IMR-90 (cell line): ENCODE measurements at regions not wholly inside any gene's neighbourhood (a gene's known extent, or its start where the extent isn't known, plus 50 kb on each side); places are given as distances from the start of the nearest gene placed in this dataset.

ENCODE experiments used
- ATAC-seq: fragments of 200-7000 bp; cut with Tn5 transposase; 2 replicates; pipeline ENCODE4 v1.9.1; 2020; ENCODE audit warnings: low read depth, mild to moderate bottlenecking, moderate library complexity
- BruUV-seq: library from RNA; stranded (reverse); fragments of 400-500 nt; replicated peaks from 2 replicates; lab custom pipeline; 2021; lab: Mats Ljungman, UMichigan
- CTCF ChIA-PET: fragments of 300-600 bp; formaldehyde crosslinking; extraction: SDS; loops from one replicate; lab custom pipeline; 2021; ENCODE audit warnings: antibody characterized with exemption; lab: Yijun Ruan, JAX
- POLR2A ChIA-PET: fragments of 300-600 bp; sonication (Branson Sonifier 250); formaldehyde crosslinking; loops from one replicate; lab custom pipeline; 2022; ENCODE audit warnings: antibody characterized with exemption; ENCODE audit not compliant: unreplicated experiment; lab: Charles Lee
- DNase-seq: peaks from one replicate; pipeline ENCODE4 v3.0.0; 2013
- H2AFZ ChIP-seq: replicated peaks from 2 replicates; pipeline ENCODE3; 2013; ENCODE audit warnings: low read length, mild to moderate bottlenecking; ENCODE audit not compliant: poor library complexity
- H2AK5ac ChIP-seq: 2 replicates; pipeline ENCODE4 v1.6.1; 2013; ENCODE audit warnings: low read depth, low read length, inconsistent platforms
- H2AK9ac ChIP-seq: replicated peaks from 2 replicates; pipeline ENCODE3; 2013; ENCODE audit warnings: mild to moderate bottlenecking, low read depth, low read length, moderate library complexity; ENCODE audit not compliant: poor library complexity
- H2BK120ac ChIP-seq: 2 replicates; pipeline ENCODE4 v1.6.1; 2013; ENCODE audit warnings: low read depth, low read length, inconsistent platforms
- H2BK15ac ChIP-seq: 3 replicates; pipeline ENCODE4 v1.6.1; 2013; ENCODE audit warnings: low read depth, low read length, inconsistent platforms
- H2BK20ac ChIP-seq: 2 replicates; pipeline ENCODE4 v1.6.1; 2013; ENCODE audit warnings: low read depth, mild to moderate bottlenecking, inconsistent platforms, low read length, moderate library complexity
- H2BK5ac ChIP-seq: 2 replicates; pipeline ENCODE4 v1.6.1; 2013; ENCODE audit warnings: mild to moderate bottlenecking, low read depth, low read length, inconsistent platforms; ENCODE audit not compliant: poor library complexity, severe bottlenecking
- H3K14ac ChIP-seq: replicated peaks from 2 replicates; pipeline ENCODE4 v1.6.1; 2013; ENCODE audit warnings: low read depth, low read length, inconsistent platforms
- H3K18ac ChIP-seq: 2 replicates; pipeline ENCODE4 v1.6.1; 2013; ENCODE audit warnings: low read depth, low read length, control low read depth
- H3K23ac ChIP-seq: 2 replicates; pipeline ENCODE4 v1.6.1; 2013; ENCODE audit warnings: low read depth, low read length, inconsistent platforms
- H3K27ac ChIP-seq: 2 replicates; pipeline ENCODE4 v1.5.1; 2013; ENCODE audit warnings: mild to moderate bottlenecking, control low read depth, low read length; ENCODE audit not compliant: insufficient read depth
- H3K27me3 ChIP-seq: 2 replicates; pipeline ENCODE4 v1.6.1; 2013; ENCODE audit warnings: low read length; ENCODE audit not compliant: control insufficient read depth, insufficient read depth
- H3K36me3 ChIP-seq: 2 replicates; pipeline ENCODE4 v1.6.1; 2013; ENCODE audit warnings: low read length, mixed read lengths; ENCODE audit not compliant: control insufficient read depth, insufficient read depth
- H3K4ac ChIP-seq: 2 replicates; pipeline ENCODE4 v1.6.1; 2013; ENCODE audit warnings: low read depth, low read length, inconsistent platforms
- H3K4me1 ChIP-seq: 2 replicates; pipeline ENCODE4 v1.6.1; 2013; ENCODE audit warnings: low read length, mixed read lengths; ENCODE audit not compliant: control insufficient read depth, insufficient read depth
- H3K4me2 ChIP-seq: 2 replicates; pipeline ENCODE4 v1.6.1; 2013; ENCODE audit warnings: low read depth, mild to moderate bottlenecking, control low read depth, low read length, moderate library complexity
- H3K4me3 ChIP-seq: 2 replicates; pipeline ENCODE4 v1.5.1; 2013; ENCODE audit warnings: low read depth, mild to moderate bottlenecking, control low read depth, low read length, moderate library complexity; ENCODE audit not compliant: insufficient read depth
- H3K56ac ChIP-seq: 2 replicates; pipeline ENCODE4 v1.6.1; 2013; ENCODE audit warnings: low read length, inconsistent platforms; ENCODE audit not compliant: insufficient read depth; ENCODE audit errors: extremely low read depth
- H3K79me1 ChIP-seq, 2 experiments: 2 replicates each; pipeline ENCODE4 v1.6.1; 2013; ENCODE audit warnings: low read length in 2 of 2, inconsistent platforms in 1 of 2, low read depth in 1 of 2
- H3K9ac ChIP-seq: 2 replicates; pipeline ENCODE4 v1.6.1; 2013; ENCODE audit warnings: low read depth, low read length, control low read depth
- H3K9me1 ChIP-seq: 2 replicates; pipeline ENCODE4 v1.6.1; 2013; ENCODE audit warnings: low read length, inconsistent platforms; ENCODE audit not compliant: insufficient read depth
- H3K9me3 ChIP-seq: 2 replicates; pipeline ENCODE4 v1.6.1; 2013; ENCODE audit warnings: low read length; ENCODE audit not compliant: control insufficient read depth, insufficient read depth
- H4K20me1 ChIP-seq: 2 replicates; pipeline ENCODE4 v1.6.1; 2013; ENCODE audit warnings: low read length, inconsistent platforms; ENCODE audit not compliant: insufficient read depth
- H4K5ac ChIP-seq: 2 replicates; pipeline ENCODE4 v1.6.1; 2013; ENCODE audit warnings: mild to moderate bottlenecking, low read depth, low read length, control low read depth
- H4K8ac ChIP-seq, 2 experiments: 2 replicates each; pipeline ENCODE4 v1.6.1; 2013; ENCODE audit warnings: low read depth in 2 of 2, low read length in 2 of 2, control low read depth in 1 of 2, inconsistent platforms in 1 of 2
- H4K91ac ChIP-seq: 2 replicates; pipeline ENCODE4 v1.6.1; 2013; ENCODE audit warnings: low read depth, low read length, inconsistent platforms; ENCODE audit not compliant: insufficient read depth
- BHLHE40 ChIP-seq: fragments of 150-350 bp; IDR thresholded peaks from 2 replicates; pipeline ENCODE4 v1.6.1; 2016; ENCODE audit warnings: mild to moderate bottlenecking, low read depth, low read length
- CEBPB ChIP-seq: IDR thresholded peaks from 2 replicates; pipeline ENCODE4 v1.6.1; 2012; ENCODE audit warnings: low read depth, low read length, improper control_type of control experiment
- CHD1 ChIP-seq: IDR thresholded peaks from 2 replicates; pipeline ENCODE4 v1.6.1; 2012; ENCODE audit warnings: low read depth, low read length, improper control_type of control experiment
- FOS ChIP-seq: fragments of 150-350 bp; IDR thresholded peaks from 2 replicates; pipeline ENCODE4 v1.6.1; 2016; ENCODE audit warnings: low read depth, low read length
- MAFK ChIP-seq: IDR thresholded peaks from 2 replicates; pipeline ENCODE4 v1.6.1; 2012; ENCODE audit warnings: low read depth, low read length, improper control_type of control experiment
- MAZ ChIP-seq: IDR thresholded peaks from 2 replicates; pipeline ENCODE4 v1.6.1; 2012; ENCODE audit warnings: low read depth, mild to moderate bottlenecking, low read length, improper control_type of control experiment, moderate library complexity, borderline replicate concordance
- MXI1 ChIP-seq: IDR thresholded peaks from 2 replicates; pipeline ENCODE4 v1.6.1; 2012; ENCODE audit warnings: low read depth, mild to moderate bottlenecking, low read length, moderate library complexity, borderline replicate concordance
- NFE2L2 ChIP-seq: fragments of 150-350 bp; IDR thresholded peaks from 2 replicates; pipeline ENCODE4 v1.6.1; 2016; ENCODE audit warnings: low read depth, mild to moderate bottlenecking, low read length
- POLR2A ChIP-seq: IDR thresholded peaks from 2 replicates; pipeline ENCODE4 v1.6.1; 2012; ENCODE audit warnings: mild to moderate bottlenecking, low read depth, low read length
- RAD21 ChIP-seq: IDR thresholded peaks from 2 replicates; pipeline ENCODE4 v1.6.1; 2012; ENCODE audit warnings: low read length, improper control_type of control experiment
- RCOR1 ChIP-seq: IDR thresholded peaks from 2 replicates; pipeline ENCODE4 v1.6.1; 2012; ENCODE audit warnings: mild to moderate bottlenecking, low read length, improper control_type of control experiment; ENCODE audit not compliant: insufficient replicate concordance
- RFX5 ChIP-seq: IDR thresholded peaks from 2 replicates; pipeline ENCODE4 v1.8.0; 2012; ENCODE audit warnings: low read depth, mild to moderate bottlenecking, low read length, moderate library complexity
- SMC3 ChIP-seq: fragments of 150-350 bp; IDR thresholded peaks from 2 replicates; pipeline ENCODE4 v1.6.1; 2016; ENCODE audit warnings: low read depth, mild to moderate bottlenecking, antibody characterized with exemption, low read length, moderate library complexity
- WGBS, 2 experiments: methylation state at CpG; one replicate each; pipeline versions ENCODE4 v1.1.5 to v1.1.7; 2013; ENCODE audit warnings: missing lambda C conversion rate in 2 of 2; ENCODE audit not compliant: insufficient read length in 1 of 2; ENCODE audit errors: extremely low coverage in 2 of 2; 5-methylcytosine and 5-hydroxymethylcytosine counted together
- dilution Hi-C: fragments of 300-500 bp; cut with HindIII; formaldehyde crosslinking; loops from one replicate; pipeline ENCODE4 v1.14.3; 2018; ENCODE audit warnings: low sequenced_read_pairs; ENCODE audit not compliant: unreplicated experiment
- in situ Hi-C: fragments of 300-500 bp; cut with MboI; formaldehyde crosslinking; loops from 3 replicates; pipeline ENCODE4 v1.14.3; 2019; ENCODE audit warnings: low sequenced_read_pairs, inconsistent platforms, mixed read lengths
- intact Hi-C: fragments of 100-400 bp; cut with micrococcal nuclease; formaldehyde crosslinking; loops from 2 replicates; pipeline ENCODE4 v1.10.0; 2022
- TF ChIP-seq, protein P1 (sequence below): conservative IDR thresholded peaks from 2 replicates; pipeline ENCODE4 v1.5.1; 2012; ENCODE audit warnings: mild to moderate bottlenecking, low read depth, low read length, improper control_type of control experiment
- TF ChIP-seq, protein P2 (sequence below): fragments of 150-350 bp; IDR thresholded peaks from 2 replicates; pipeline ENCODE4 v1.6.1; 2017; ENCODE audit warnings: mild to moderate bottlenecking, antibody characterized with exemption, low read length, low read depth
- TF ChIP-seq, protein P3 (sequence below): fragments of 150-350 bp; IDR thresholded peaks from 2 replicates; pipeline ENCODE4 v1.6.1; 2016; ENCODE audit warnings: low read depth, mild to moderate bottlenecking, low read length, moderate library complexity, borderline replicate concordance

DNA sequence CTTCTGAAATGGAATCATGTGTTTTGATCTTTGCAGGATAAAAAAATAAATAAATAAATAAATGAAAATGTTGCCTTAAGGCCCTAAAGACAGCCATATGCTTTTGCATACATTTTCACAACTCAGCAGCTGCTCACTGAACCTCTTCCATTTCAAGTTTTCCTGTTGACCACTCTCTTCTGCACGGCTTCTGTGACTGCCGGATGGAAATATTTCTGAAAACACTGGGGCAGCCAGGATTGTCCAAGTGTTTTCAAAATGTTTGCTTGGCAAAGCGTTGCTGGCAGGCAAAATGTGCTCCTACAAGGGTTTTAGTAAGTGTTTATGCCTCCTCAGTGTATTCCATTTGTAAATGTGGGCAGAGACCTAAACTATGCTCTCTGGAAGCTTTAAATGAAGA is 208.1 kb upstream of the IL1RAPL1 start:
- ChIA-PET CTCF (no interaction called here), POLR2A (no interaction called here)
- no peak overlapping the region for H4K91ac ChIP-seq
- no peak overlapping the region for H2BK120ac ChIP-seq
- dilution Hi-C loops: no loop called here
- H3K4me2 ChIP-seq: no peak overlapping the region
- H3K14ac ChIP-seq: no peak overlapping the region
- TF ChIP-seq, protein P1, sequence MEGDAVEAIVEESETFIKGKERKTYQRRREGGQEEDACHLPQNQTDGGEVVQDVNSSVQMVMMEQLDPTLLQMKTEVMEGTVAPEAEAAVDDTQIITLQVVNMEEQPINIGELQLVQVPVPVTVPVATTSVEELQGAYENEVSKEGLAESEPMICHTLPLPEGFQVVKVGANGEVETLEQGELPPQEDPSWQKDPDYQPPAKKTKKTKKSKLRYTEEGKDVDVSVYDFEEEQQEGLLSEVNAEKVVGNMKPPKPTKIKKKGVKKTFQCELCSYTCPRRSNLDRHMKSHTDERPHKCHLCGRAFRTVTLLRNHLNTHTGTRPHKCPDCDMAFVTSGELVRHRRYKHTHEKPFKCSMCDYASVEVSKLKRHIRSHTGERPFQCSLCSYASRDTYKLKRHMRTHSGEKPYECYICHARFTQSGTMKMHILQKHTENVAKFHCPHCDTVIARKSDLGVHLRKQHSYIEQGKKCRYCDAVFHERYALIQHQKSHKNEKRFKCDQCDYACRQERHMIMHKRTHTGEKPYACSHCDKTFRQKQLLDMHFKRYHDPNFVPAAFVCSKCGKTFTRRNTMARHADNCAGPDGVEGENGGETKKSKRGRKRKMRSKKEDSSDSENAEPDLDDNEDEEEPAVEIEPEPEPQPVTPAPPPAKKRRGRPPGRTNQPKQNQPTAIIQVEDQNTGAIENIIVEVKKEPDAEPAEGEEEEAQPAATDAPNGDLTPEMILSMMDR: no peak
- TF ChIP-seq, protein P2, sequence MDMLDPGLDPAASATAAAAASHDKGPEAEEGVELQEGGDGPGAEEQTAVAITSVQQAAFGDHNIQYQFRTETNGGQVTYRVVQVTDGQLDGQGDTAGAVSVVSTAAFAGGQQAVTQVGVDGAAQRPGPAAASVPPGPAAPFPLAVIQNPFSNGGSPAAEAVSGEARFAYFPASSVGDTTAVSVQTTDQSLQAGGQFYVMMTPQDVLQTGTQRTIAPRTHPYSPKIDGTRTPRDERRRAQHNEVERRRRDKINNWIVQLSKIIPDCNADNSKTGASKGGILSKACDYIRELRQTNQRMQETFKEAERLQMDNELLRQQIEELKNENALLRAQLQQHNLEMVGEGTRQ: no peak
- no peak for TF ChIP-seq FOS
- no peak for TF ChIP-seq CEBPB
- TF ChIP-seq, protein P3, sequence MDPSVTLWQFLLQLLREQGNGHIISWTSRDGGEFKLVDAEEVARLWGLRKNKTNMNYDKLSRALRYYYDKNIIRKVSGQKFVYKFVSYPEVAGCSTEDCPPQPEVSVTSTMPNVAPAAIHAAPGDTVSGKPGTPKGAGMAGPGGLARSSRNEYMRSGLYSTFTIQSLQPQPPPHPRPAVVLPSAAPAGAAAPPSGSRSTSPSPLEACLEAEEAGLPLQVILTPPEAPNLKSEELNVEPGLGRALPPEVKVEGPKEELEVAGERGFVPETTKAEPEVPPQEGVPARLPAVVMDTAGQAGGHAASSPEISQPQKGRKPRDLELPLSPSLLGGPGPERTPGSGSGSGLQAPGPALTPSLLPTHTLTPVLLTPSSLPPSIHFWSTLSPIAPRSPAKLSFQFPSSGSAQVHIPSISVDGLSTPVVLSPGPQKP: no peak
- TF ChIP-seq MXI1: no peak
- no peak for TF ChIP-seq MAZ
- TF ChIP-seq RAD21: no peak
- TF ChIP-seq RCOR1: no peak
- TF ChIP-seq BHLHE40: no peak
- no peak for TF ChIP-seq RFX5
- TF ChIP-seq SMC3: no peak
- no peak for TF ChIP-seq NFE2L2
- no peak for TF ChIP-seq MAFK
- no peak for TF ChIP-seq CHD1
- TF ChIP-seq POLR2A: no peak
- no peak overlapping the region for H4K8ac ChIP-seq
- no peak overlapping the region for H4K5ac ChIP-seq
- BruUV-seq: no TSS peak
- in situ Hi-C loops: no loop called here
- no peak overlapping the region for H3K4me3 ChIP-seq
- no peaks in the 10 kb centered on the region for H3K9me3 ChIP-seq
- no peak overlapping the region for H2BK20ac ChIP-seq
- H3K9ac ChIP-seq: no peak overlapping the region
- no peak overlapping the region for H3K23ac ChIP-seq
- no peak overlapping the region for H3K18ac ChIP-seq
- H3K27me3 ChIP-seq: no peaks in the 10 kb centered on the region
- ATAC-seq (no peak), DNase-seq (no peak)
- H3K9me1 ChIP-seq: no peaks in the 10 kb centered on the region
- H2BK15ac ChIP-seq: no peak overlapping the region
- WGBS, 2 experiments: no CpG with 5 or more reads among the region's 3 CpGs
- no peaks in the 10 kb centered on the region for H3K4me1 ChIP-seq
- H4K20me1 ChIP-seq: no peaks in the 10 kb centered on the region
- H3K79me1 ChIP-seq: no peaks in the 10 kb centered on the region
- H3K27ac ChIP-seq: no peak overlapping the region
- H3K4ac ChIP-seq: no peak overlapping the region
- no peak overlapping the region for H2AFZ ChIP-seq
- no peak overlapping the region for H2AK9ac ChIP-seq
- H3K56ac ChIP-seq: no peak overlapping the region
- H2BK5ac ChIP-seq: no peak overlapping the region
- intact Hi-C loops: no loop called here
- no peak overlapping the region for H2AK5ac ChIP-seq
- H3K36me3 ChIP-seq: no peaks in the 10 kb centered on the region
